ENCODE measurements at regions not wholly inside any gene's neighbourhood (a gene's known extent, or its start where the extent isn't known, plus 50 kb on each side); places are given as distances from the start of the nearest gene placed in this dataset.

DNA sequence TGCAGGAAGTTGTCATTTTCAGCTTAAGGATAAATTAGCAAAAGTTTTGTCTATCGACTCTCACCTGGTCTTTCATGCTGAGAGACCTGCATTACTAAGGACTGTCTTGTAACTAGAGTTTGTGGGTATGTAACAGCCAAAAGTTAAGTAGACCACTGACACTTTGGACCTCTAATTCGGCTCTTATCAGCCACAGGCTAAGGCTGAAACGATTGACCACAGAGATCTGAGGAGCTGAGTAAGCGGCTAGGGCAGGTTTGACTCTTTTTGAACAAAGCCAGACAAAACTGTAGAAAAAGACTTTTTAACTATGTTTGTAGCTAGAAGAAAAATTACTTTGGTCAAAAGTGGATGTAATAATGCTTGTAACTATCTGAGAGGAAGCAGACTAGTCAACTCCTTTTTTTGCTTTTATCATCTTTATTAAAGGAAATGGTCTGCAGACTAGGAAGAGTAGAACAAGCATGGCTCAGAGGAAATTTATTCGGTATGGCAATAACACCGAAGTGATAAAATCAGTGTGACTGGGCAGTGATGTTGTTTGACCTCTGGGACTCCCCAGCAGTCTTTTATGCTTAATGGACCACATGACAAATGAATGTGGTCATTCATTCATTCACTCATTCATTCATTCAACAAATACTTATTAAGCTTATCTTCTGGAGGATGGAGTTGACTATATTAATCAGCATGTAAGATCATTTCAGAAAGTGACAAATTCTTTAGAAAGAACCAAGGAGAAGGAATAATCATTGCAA is 725.0 kb upstream of the HS3ST5 start:
- Mint-ChIP-seq H3K9me3 (peaks cover 2 to 13% (median 7%) of the 10 kb centered on the region in 7 donors), H3K27me3 (ENCODE audit: low read depth in 3 of 3) (peaks cover 0 to 2% (median 0%) of the 10 kb centered on the region in 3 donors), H3K4me1 (no peaks in the 10 kb centered on the region), H3K27ac (peak overlapping the region in 1 of 7 donors; percentile 57), H3K4me3 (no peak overlapping the region), H3K36me3 (no peaks in the 10 kb centered on the region)
- no peaks in the 10 kb centered on the region for H3K4me1 ChIP-seq (ENCODE audit: control insufficient read depth in 1 of 2, insufficient read depth in 2 of 2, low read length in 2 of 2)
- intact Hi-C loops (cut with micrococcal nuclease), result no loop called here
- peaks cover 8 to 11% of the 10 kb centered on the region in 2 donors for H3K9me3 ChIP-seq (replicated peaks in 1 of 2; ENCODE audit: control insufficient read depth in 1 of 2, insufficient read depth in 1 of 2, low read length in 2 of 2)
- H3K27me3 ChIP-seq (ENCODE audit: control insufficient read depth in 2 of 2, insufficient read depth in 2 of 2, low read length in 2 of 2), result no peaks in the 10 kb centered on the region
- no peak for DNase-seq
- TF ChIP-seq CTCF (IDR thresholded peaks at IDR 0.05), result no peak
- no peak overlapping the region for H2AFZ ChIP-seq (ENCODE audit: insufficient read depth, low read depth, low read length, poor library complexity, severe bottlenecking)
- no peak overlapping the region for H3K9ac ChIP-seq (ENCODE audit: insufficient read depth, low read length, poor library complexity, severe bottlenecking)
- H3K36me3 ChIP-seq (replicated peaks in 1 of 2; ENCODE audit: control insufficient read depth in 1 of 2, insufficient read depth in 2 of 2, low read length in 2 of 2), result no peaks in the 10 kb centered on the region
- WGBS (ENCODE audit: insufficient coverage), result 63% methylated on average over 3 of the region's 6 CpGs
- no peaks in the 10 kb centered on the region for H3K79me2 ChIP-seq (ENCODE audit: insufficient read depth, low read length)
- H3K4me3 ChIP-seq (replicated peaks in 1 of 3; ENCODE audit: low read depth in 2 of 3, low read length in 3 of 3), result no peak overlapping the region
- H3K4me2 ChIP-seq (replicated peaks; ENCODE audit: extremely low read depth, low read length, poor library complexity, severe bottlenecking), result no peak overlapping the region
- H4K20me1 ChIP-seq (ENCODE audit: insufficient read depth, low read length), result no peaks in the 10 kb centered on the region
- no peak overlapping the region for H3K27ac ChIP-seq (ENCODE audit: low read depth in 1 of 2, low read length in 2 of 2)

DNA sequence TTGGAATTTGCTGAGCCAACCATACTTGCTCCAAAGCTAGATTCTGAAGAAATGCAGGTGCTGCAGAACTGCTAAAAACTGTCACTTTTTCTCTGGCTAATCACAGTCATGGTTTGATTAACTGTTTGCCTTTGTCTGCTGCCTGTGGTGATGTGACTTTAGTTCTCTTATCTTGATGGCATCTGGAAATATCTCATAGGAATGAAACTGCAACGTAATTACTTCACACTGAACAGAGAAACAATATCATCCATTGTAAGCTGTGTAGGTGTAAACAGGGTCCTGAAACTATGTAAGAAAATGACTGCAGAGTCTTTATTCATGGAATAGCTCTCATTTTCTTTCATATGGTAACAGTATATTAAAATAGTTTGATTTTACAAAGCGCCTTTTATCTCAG is 721.9 kb upstream of the HS3ST5 start:
- H3K9me3 Mint-ChIP-seq, result peaks cover 0 to 4% (median 3%) of the 10 kb centered on the region in 7 donors
- no peak overlapping the region for H3K27ac Mint-ChIP-seq
- no peaks in the 10 kb centered on the region for H3K27me3 ChIP-seq (ENCODE audit: control insufficient read depth in 2 of 2, insufficient read depth in 2 of 2, low read length in 2 of 2)
- no peak for DNase-seq
- no peak overlapping the region for H2AFZ ChIP-seq (ENCODE audit: insufficient read depth, low read depth, low read length, poor library complexity, severe bottlenecking)
- H4K20me1 ChIP-seq (ENCODE audit: insufficient read depth, low read length), result no peaks in the 10 kb centered on the region
- no peak overlapping the region for H3K27ac ChIP-seq (ENCODE audit: low read depth in 1 of 2, low read length in 2 of 2)
- H3K36me3 ChIP-seq (replicated peaks in 1 of 2; ENCODE audit: control insufficient read depth in 1 of 2, insufficient read depth in 2 of 2, low read length in 2 of 2), result no peaks in the 10 kb centered on the region
- H3K4me3 Mint-ChIP-seq, result no peak overlapping the region
- no peaks in the 10 kb centered on the region for H3K4me1 Mint-ChIP-seq
- H3K79me2 ChIP-seq (ENCODE audit: insufficient read depth, low read length), result no peaks in the 10 kb centered on the region
- H3K36me3 Mint-ChIP-seq, result no peaks in the 10 kb centered on the region
- no peaks in the 10 kb centered on the region for H3K4me1 ChIP-seq (ENCODE audit: control insufficient read depth in 1 of 2, insufficient read depth in 2 of 2, low read length in 2 of 2)
- no peak overlapping the region for H3K4me3 ChIP-seq (replicated peaks in 1 of 3; ENCODE audit: low read depth in 2 of 3, low read length in 3 of 3)
- no peak overlapping the region for H3K4me2 ChIP-seq (replicated peaks; ENCODE audit: extremely low read depth, low read length, poor library complexity, severe bottlenecking)
- no peak for TF ChIP-seq CTCF (IDR thresholded peaks at IDR 0.05)
- no CpG with 5 or more reads among the region's 2 CpGs for WGBS (ENCODE audit: insufficient coverage)
- no peaks in the 10 kb centered on the region for H3K27me3 Mint-ChIP-seq (ENCODE audit: low read depth in 3 of 3)
- H3K9me3 ChIP-seq (replicated peaks in 1 of 2; ENCODE audit: control insufficient read depth in 1 of 2, insufficient read depth in 1 of 2, low read length in 2 of 2), result no peaks in the 10 kb centered on the region
- intact Hi-C loops (cut with micrococcal nuclease), result no loop called here
- H3K9ac ChIP-seq (ENCODE audit: insufficient read depth, low read length, poor library complexity, severe bottlenecking), result no peak overlapping the region
